ENCODE measurements at regions not wholly inside any gene's neighbourhood (a gene's known extent, or its start where the extent isn't known, plus 50 kb on each side); places are given as distances from the start of the nearest gene placed in this dataset.

DNA sequence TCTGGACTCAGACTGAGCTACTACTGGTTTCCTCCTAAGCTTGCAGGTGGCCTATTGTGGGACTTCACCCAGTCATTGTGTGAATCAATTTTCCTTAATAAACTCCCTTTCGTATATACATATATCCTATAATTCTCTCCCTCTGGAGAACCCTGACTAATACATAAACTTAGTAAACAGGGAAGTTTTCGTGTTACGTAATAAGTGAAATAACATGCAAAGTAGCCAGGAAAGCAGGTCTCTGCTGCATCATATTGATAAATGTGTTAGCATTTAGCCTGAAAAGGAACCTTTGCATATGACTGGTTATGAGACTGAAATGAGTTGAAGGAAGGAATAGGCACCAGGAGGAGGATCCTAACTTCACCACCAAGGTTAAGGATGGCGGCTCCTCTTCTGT is 527.2 kb upstream of the FAM98A start:
- no TSS peak for BruUV-seq (replicated peaks)
- Mint-ChIP-seq H3K27ac (ENCODE audit: unreplicated experiment) (no peak overlapping the region), H3K27me3 (ENCODE audit: unreplicated experiment) (no peaks in the 10 kb centered on the region), H3K9me3 (ENCODE audit: low read depth, unreplicated experiment) (peaks cover 8% of the 10 kb centered on the region), H3K4me3 (ENCODE audit: low read depth, unreplicated experiment) (no peak overlapping the region), H3K4me1 (ENCODE audit: low read depth, unreplicated experiment) (no peaks in the 10 kb centered on the region), H3K36me3 (ENCODE audit: insufficient read depth, unreplicated experiment) (no peaks in the 10 kb centered on the region)
- intact Hi-C loops (cut with micrococcal nuclease; ENCODE audit: unreplicated experiment) = no loop called here
- TF ChIP-seq, protein P1, sequence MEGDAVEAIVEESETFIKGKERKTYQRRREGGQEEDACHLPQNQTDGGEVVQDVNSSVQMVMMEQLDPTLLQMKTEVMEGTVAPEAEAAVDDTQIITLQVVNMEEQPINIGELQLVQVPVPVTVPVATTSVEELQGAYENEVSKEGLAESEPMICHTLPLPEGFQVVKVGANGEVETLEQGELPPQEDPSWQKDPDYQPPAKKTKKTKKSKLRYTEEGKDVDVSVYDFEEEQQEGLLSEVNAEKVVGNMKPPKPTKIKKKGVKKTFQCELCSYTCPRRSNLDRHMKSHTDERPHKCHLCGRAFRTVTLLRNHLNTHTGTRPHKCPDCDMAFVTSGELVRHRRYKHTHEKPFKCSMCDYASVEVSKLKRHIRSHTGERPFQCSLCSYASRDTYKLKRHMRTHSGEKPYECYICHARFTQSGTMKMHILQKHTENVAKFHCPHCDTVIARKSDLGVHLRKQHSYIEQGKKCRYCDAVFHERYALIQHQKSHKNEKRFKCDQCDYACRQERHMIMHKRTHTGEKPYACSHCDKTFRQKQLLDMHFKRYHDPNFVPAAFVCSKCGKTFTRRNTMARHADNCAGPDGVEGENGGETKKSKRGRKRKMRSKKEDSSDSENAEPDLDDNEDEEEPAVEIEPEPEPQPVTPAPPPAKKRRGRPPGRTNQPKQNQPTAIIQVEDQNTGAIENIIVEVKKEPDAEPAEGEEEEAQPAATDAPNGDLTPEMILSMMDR (IDR thresholded peaks at IDR 0.05; ENCODE audit: unreplicated experiment) = no peak
- no peak for DNase-seq
- CTCF ChIA-PET = no interaction called here

DNA sequence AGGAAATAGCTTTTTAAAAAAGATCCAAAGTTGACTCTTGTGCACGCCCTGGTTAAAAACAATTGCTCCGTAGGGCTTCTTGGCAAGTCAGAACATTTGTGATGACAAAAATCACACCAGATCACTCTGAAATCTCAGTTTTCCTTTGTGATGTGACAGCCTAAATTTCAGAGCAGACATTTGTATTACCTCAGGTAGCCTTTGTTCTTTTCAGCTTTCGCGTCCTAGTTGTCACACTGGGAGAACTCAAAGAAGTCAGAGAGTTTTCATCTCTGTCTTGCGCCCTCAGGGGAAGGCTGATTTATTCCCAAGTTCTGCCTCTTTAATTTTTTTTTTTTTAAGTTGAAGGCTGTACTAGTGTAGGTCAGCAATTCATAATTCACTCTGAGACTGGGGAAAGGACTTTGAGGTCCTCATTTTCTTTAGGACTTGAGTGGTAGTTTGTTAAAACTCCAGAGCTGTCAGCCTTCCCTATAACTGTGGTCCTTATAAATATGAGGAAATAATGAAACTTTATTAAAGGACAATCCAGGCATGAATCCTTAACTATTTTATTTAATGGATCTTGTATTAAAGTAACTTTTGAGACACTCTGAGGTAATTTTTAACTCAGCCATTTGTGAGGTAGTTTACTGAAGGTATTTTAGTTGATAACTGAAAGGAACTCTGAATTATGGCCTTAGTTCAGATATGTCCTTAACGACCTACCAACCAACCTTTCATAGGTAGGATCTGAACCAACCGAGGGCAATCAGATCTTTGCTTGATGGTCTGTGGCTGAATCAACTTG is 525.1 kb upstream of the FAM98A start:
- H3K36me3 Mint-ChIP-seq (ENCODE audit: insufficient read depth, unreplicated experiment) = no peaks in the 10 kb centered on the region
- TF ChIP-seq, protein P1 (IDR thresholded peaks at IDR 0.05; ENCODE audit: unreplicated experiment) = no peak
- no peak overlapping the region for H3K27ac Mint-ChIP-seq (ENCODE audit: unreplicated experiment)
- H3K27me3 Mint-ChIP-seq (ENCODE audit: unreplicated experiment) = no peaks in the 10 kb centered on the region
- H3K4me3 Mint-ChIP-seq (ENCODE audit: low read depth, unreplicated experiment) = no peak overlapping the region
- no TSS peak for BruUV-seq (replicated peaks)
- CTCF ChIA-PET = interaction anchor here (0.8 kb wide), 1 partner anchor 23 kb away, joined by 3 read pairs; no protein-coding TSS in a partner anchor
- peaks cover 9% of the 10 kb centered on the region for H3K9me3 Mint-ChIP-seq (ENCODE audit: low read depth, unreplicated experiment)
- no peaks in the 10 kb centered on the region for H3K4me1 Mint-ChIP-seq (ENCODE audit: low read depth, unreplicated experiment)
- no peak for DNase-seq
- intact Hi-C loops (cut with micrococcal nuclease; ENCODE audit: unreplicated experiment) = no loop called here

GRCh38 chr2:34121076-34121475 is 522.0 kb upstream of the FAM98A start:
- H3K4me1 Mint-ChIP-seq (ENCODE audit: low read depth, unreplicated experiment) = no peaks in the 10 kb centered on the region
- no peaks in the 10 kb centered on the region for H3K36me3 Mint-ChIP-seq (ENCODE audit: insufficient read depth, unreplicated experiment)
- no peak overlapping the region for H3K27ac Mint-ChIP-seq (ENCODE audit: unreplicated experiment)
- no peak overlapping the region for H3K4me3 Mint-ChIP-seq (ENCODE audit: low read depth, unreplicated experiment)
- H3K9me3 Mint-ChIP-seq (ENCODE audit: low read depth, unreplicated experiment) = peaks cover 13% of the 10 kb centered on the region
- DNase-seq = no peak
- CTCF ChIA-PET = no interaction called here
- intact Hi-C loops (cut with micrococcal nuclease; ENCODE audit: unreplicated experiment) = no loop called here
- TF ChIP-seq, protein P1 (IDR thresholded peaks at IDR 0.05; ENCODE audit: unreplicated experiment) = no peak
- no peaks in the 10 kb centered on the region for H3K27me3 Mint-ChIP-seq (ENCODE audit: unreplicated experiment)
- BruUV-seq (replicated peaks) = no TSS peak

DNA sequence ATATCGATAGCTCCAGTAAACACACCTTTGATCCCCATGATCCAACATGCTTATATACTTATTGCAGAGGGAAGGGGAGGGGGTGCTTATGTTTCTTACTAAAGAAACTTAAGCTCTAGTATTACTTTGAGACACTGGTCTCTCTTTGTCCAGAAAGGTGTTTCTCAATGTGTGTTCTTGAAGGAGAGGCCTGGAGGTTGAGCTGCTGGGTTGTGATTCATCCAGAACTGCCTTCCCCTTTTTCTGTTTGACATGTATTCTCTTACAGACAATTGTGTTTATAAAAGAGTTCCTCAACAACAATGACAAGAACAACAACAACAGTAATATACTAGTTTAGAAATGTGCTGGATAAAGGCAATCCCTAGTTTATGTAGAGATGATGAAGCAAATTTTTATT is 516.0 kb upstream of the FAM98A start:
- Mint-ChIP-seq H3K36me3 (ENCODE audit: insufficient read depth, unreplicated experiment) (no peaks in the 10 kb centered on the region), H3K4me3 (ENCODE audit: low read depth, unreplicated experiment) (no peak overlapping the region), H3K27me3 (ENCODE audit: unreplicated experiment) (no peaks in the 10 kb centered on the region), H3K27ac (ENCODE audit: unreplicated experiment) (no peak overlapping the region), H3K4me1 (ENCODE audit: low read depth, unreplicated experiment) (no peaks in the 10 kb centered on the region), H3K9me3 (ENCODE audit: low read depth, unreplicated experiment) (peaks cover 9% of the 10 kb centered on the region)
- intact Hi-C loops (cut with micrococcal nuclease; ENCODE audit: unreplicated experiment) = no loop called here
- BruUV-seq (replicated peaks) = no TSS peak
- CTCF ChIA-PET = interaction anchor here (0.7 kb wide), 1 partner anchor 18 kb away, joined by 3 read pairs; no protein-coding TSS in a partner anchor
- TF ChIP-seq, protein P1 (IDR thresholded peaks at IDR 0.05; ENCODE audit: unreplicated experiment) = no peak
- no peak for DNase-seq
